ENCODE measurements at regions not wholly inside any gene's neighbourhood (a gene's known extent, or its start where the extent isn't known, plus 50 kb on each side); places are given as distances from the start of the nearest gene placed in this dataset.

GRCh38 chr12:27179400-27180214, 64.5 kb upstream of the STK38L start:
- TF ChIP-seq POLR2A (IDR thresholded peaks at IDR 0.05), result no peak
- no peak for TF ChIP-seq CTCF (IDR thresholded peaks at IDR 0.05)

Measured in thyroid gland (tissue), 4 donors.